ENCODE measurements at regions not wholly inside any gene's neighbourhood (a gene's known extent, or its start where the extent isn't known, plus 50 kb on each side); places are given as distances from the start of the nearest gene placed in this dataset.

- no peak overlapping the region for H3K27ac ChIP-seq
- H3K27me3 ChIP-seq, result no peaks in the 10 kb centered on the region
- H3K36me3 ChIP-seq, result no peaks in the 10 kb centered on the region
- no peak for DNase-seq
- H3K4me1 ChIP-seq, result no peaks in the 10 kb centered on the region
- WGBS, 2 donors, result 9 to 50% methylated on average over 4 of the region's 4 CpGs
- peaks cover 0 to 2% (median 0%) of the 10 kb centered on the region in 4 donors for H3K9me3 ChIP-seq
- H3K4me3 ChIP-seq, result no peak overlapping the region
- intact Hi-C loops (cut with DNase I), result no loop called here
- no peak for TF ChIP-seq EP300 (IDR thresholded peaks at IDR 0.05)
Observed at GRCh38 chr18:22115573-22115972, 53.8 kb upstream of the GATA6 start.

Small RNAs in the stretch of these regions (small RNA-seq; reads per million reads assigned to genes)
- 0 reads per million in 3 donors for gene RNA5SP451
